Vagina (tissue), 2 donors: ENCODE measurements at regions not wholly inside any gene's neighbourhood (a gene's known extent, or its start where the extent isn't known, plus 50 kb on each side); places are given as distances from the start of the nearest gene placed in this dataset.

Experiments used
- DNase-seq, 2 donors: peaks; one replicate each; pipeline ENCODE4 v3.0.0-alpha.2; 2017; ENCODE audit errors: extremely low spot score in 2 of 2
- H3K27ac ChIP-seq: fragments of 200-600 bp; sonication (generic); one replicate; pipeline ENCODE4 v1.5.1; 2019
- H3K27me3 ChIP-seq: fragments of 200-600 bp; sonication (generic); one replicate; pipeline ENCODE4 v1.5.1; 2019
- H3K36me3 ChIP-seq, 2 donors: fragments of 200-600 bp; sonication (generic); one replicate each; pipeline ENCODE4 v1.5.1; 2017 to 2019
- H3K4me1 ChIP-seq: fragments of 200-600 bp; sonication (generic); one replicate; pipeline ENCODE4 v1.5.1; 2019
- H3K4me3 ChIP-seq, 2 donors: fragments of 200-600 bp; sonication (generic); 1 replicate in 1 of 2; 2 replicates in 1 of 2; pipeline ENCODE4 v1.5.1; 2016 to 2019
- H3K9me3 ChIP-seq: fragments of 200-600 bp; sonication (generic); one replicate; pipeline ENCODE4 v1.5.1; 2019
- POLR2A ChIP-seq, 2 donors: fragments of 450-650 bp; IDR thresholded peaks; one replicate each; pipeline ENCODE4 v1.6.1; 2017; ENCODE audit warnings: antibody characterized with exemption in 2 of 2, mild to moderate bottlenecking in 2 of 2, moderate library complexity in 2 of 2
- POLR2AphosphoS5 ChIP-seq, 2 donors: sonication (generic); formaldehyde crosslinking; IDR thresholded peaks; one replicate each; pipeline ENCODE4 v1.9.0; 2017; ENCODE audit warnings: antibody characterized with exemption in 2 of 2, mild to moderate bottlenecking in 2 of 2, low read depth in 1 of 2; ENCODE audit not compliant: insufficient read depth in 1 of 2
- intact Hi-C: fragments of 100-400 bp; cut with DNase I; formaldehyde crosslinking; loops from one replicate; pipeline ENCODE4 v1.15.1; 2023
- TF ChIP-seq, protein P1 (sequence below), 3 experiments: fragments of 450-650 bp in 2 of 3; fragments of 200-600 bp in 1 of 3; sonication (generic) in 1 of 3; IDR thresholded peaks; one replicate each; pipeline ENCODE4 v1.5.1; 2017 to 2019; ENCODE audit warnings: antibody characterized with exemption in 3 of 3, mild to moderate bottlenecking in 2 of 3, moderate library complexity in 2 of 3

DNA sequence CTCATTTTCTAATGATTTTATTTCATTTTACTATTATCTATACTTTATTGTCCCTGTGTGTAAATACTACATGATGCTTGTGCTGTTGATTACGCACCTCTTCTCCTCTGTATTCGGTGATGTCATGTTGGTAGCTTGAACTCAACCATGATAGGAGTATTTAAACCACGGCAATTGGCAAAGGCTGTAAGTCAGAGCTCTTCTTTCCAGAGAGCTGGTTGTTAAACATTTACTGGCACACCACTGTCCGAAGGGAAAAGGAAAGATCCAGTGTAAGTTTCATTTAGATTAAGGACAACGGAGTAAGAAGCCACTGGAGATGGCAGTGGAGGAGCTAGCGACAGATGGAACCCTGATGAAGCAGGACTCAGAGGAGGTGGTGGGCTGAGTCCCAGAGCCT, 93.4 kb upstream of the KCNE2 start:
- Histone ChIP-seq H3K36me3 (no peaks in the 10 kb centered on the region), H3K4me3 (no peak overlapping the region), H3K27ac (no peak overlapping the region), H3K9me3 (no peaks in the 10 kb centered on the region), H3K4me1 (no peaks in the 10 kb centered on the region), H3K27me3 (no peaks in the 10 kb centered on the region)
- intact Hi-C loops = no loop called here
- no peak for TF ChIP-seq POLR2AphosphoS5 (IDR thresholded peaks at IDR 0.05; ENCODE audit: insufficient read depth in 1 of 2, low read depth in 1 of 2)
- no peak for TF ChIP-seq POLR2A (IDR thresholded peaks at IDR 0.05)
- TF ChIP-seq, protein P1, sequence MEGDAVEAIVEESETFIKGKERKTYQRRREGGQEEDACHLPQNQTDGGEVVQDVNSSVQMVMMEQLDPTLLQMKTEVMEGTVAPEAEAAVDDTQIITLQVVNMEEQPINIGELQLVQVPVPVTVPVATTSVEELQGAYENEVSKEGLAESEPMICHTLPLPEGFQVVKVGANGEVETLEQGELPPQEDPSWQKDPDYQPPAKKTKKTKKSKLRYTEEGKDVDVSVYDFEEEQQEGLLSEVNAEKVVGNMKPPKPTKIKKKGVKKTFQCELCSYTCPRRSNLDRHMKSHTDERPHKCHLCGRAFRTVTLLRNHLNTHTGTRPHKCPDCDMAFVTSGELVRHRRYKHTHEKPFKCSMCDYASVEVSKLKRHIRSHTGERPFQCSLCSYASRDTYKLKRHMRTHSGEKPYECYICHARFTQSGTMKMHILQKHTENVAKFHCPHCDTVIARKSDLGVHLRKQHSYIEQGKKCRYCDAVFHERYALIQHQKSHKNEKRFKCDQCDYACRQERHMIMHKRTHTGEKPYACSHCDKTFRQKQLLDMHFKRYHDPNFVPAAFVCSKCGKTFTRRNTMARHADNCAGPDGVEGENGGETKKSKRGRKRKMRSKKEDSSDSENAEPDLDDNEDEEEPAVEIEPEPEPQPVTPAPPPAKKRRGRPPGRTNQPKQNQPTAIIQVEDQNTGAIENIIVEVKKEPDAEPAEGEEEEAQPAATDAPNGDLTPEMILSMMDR (IDR thresholded peaks at IDR 0.05) = no peak
- DNase-seq = peak in 1 of 2 donors; percentile 29

DNA sequence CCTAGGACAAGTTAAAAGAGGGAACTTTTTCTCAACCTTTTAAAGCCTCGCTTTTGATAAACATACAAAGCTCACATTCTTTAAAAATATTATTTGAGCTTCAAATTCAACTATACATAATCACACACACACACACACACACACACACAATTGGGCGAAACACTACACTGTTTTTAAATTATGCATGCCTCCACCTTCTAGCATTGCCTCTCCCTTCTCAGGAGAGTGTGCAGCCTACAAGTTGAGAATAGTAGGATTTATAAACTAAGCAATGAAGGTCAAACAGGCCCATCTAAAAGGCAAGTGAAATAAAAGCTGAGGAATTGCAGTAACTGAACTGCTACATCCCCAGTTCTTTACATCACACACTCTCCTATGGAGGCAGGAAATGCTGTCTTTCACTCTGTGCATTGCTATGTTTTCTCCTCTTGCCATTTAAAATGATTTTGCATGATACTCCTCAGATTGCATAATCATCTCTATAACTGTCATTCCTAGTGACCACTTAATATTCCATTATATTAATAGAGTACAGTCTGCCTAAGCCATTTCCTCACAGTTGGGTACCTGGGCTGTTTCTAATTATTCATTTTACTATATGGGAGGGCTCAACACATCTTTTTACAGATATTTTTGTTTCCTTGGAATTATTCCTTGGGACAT, 92.5 kb upstream of the KCNE2 start:
- peak in 1 of 2 donors; percentile 8 for DNase-seq
- Histone ChIP-seq H3K4me3 (no peak overlapping the region), H3K36me3 (no peaks in the 10 kb centered on the region), H3K27me3 (no peaks in the 10 kb centered on the region), H3K27ac (no peak overlapping the region), H3K9me3 (no peaks in the 10 kb centered on the region), H3K4me1 (no peaks in the 10 kb centered on the region)
- intact Hi-C loops = no loop called here
- TF ChIP-seq, protein P1 (IDR thresholded peaks at IDR 0.05) = no peak
- no peak for TF ChIP-seq POLR2A (IDR thresholded peaks at IDR 0.05)
- no peak for TF ChIP-seq POLR2AphosphoS5 (IDR thresholded peaks at IDR 0.05; ENCODE audit: insufficient read depth in 1 of 2, low read depth in 1 of 2)

DNA sequence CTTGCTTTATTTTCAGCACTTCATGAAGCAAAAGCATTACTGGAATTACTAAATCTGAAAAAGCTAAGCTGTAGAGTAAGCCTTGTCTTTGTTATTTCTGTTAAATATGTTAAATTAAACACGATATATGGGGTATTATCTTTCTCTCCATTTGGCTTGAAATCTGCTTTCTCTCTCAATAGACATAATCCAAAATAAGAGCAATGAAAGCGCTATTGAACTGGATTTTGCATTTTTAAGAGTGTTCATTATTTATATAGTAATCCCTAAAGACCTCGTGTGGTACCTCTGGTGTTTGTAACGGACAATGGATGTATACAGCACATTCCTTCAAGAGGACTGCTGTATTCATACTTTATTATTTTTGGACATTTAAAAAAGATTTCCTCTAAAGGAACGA, 91.5 kb upstream of the KCNE2 start:
- Histone ChIP-seq H3K4me3 (no peak overlapping the region), H3K27ac (no peak overlapping the region), H3K9me3 (no peaks in the 10 kb centered on the region), H3K36me3 (no peaks in the 10 kb centered on the region), H3K4me1 (no peaks in the 10 kb centered on the region), H3K27me3 (no peaks in the 10 kb centered on the region)
- TF ChIP-seq, protein P1 (IDR thresholded peaks at IDR 0.05) = no peak
- no peak for TF ChIP-seq POLR2A (IDR thresholded peaks at IDR 0.05)
- no peak for TF ChIP-seq POLR2AphosphoS5 (IDR thresholded peaks at IDR 0.05; ENCODE audit: insufficient read depth in 1 of 2, low read depth in 1 of 2)
- DNase-seq = no peak
- intact Hi-C loops = no loop called here

DNA sequence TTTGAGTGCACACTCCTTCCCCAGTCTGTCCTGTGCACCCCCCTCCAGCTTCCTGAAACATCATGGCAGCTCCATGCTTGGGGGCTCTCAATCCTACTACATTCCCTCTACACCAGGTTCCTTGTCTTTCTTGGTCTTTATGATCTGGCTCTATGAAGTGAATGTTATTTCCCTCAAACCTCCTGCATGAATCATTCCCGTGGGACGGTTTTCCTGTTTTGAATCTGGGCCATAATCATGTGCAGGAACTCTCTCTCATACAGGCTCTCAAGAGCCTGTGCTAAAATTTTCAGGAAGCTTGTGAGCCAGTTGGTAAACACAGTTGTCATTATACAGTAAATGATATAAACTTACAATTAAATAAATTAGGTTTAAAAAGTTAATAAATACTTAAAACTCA, 89.8 kb upstream of the KCNE2 start:
- no peaks in the 10 kb centered on the region for H3K9me3 ChIP-seq
- DNase-seq = no peak
- no peaks in the 10 kb centered on the region for H3K4me1 ChIP-seq
- H3K36me3 ChIP-seq = no peaks in the 10 kb centered on the region
- no peak overlapping the region for H3K4me3 ChIP-seq
- TF ChIP-seq, protein P1 (IDR thresholded peaks at IDR 0.05) = no peak
- no peak for TF ChIP-seq POLR2A (IDR thresholded peaks at IDR 0.05)
- TF ChIP-seq POLR2AphosphoS5 (IDR thresholded peaks at IDR 0.05; ENCODE audit: insufficient read depth in 1 of 2, low read depth in 1 of 2) = no peak
- H3K27ac ChIP-seq = no peak overlapping the region
- H3K27me3 ChIP-seq = no peaks in the 10 kb centered on the region
- intact Hi-C loops = no loop called here

DNA sequence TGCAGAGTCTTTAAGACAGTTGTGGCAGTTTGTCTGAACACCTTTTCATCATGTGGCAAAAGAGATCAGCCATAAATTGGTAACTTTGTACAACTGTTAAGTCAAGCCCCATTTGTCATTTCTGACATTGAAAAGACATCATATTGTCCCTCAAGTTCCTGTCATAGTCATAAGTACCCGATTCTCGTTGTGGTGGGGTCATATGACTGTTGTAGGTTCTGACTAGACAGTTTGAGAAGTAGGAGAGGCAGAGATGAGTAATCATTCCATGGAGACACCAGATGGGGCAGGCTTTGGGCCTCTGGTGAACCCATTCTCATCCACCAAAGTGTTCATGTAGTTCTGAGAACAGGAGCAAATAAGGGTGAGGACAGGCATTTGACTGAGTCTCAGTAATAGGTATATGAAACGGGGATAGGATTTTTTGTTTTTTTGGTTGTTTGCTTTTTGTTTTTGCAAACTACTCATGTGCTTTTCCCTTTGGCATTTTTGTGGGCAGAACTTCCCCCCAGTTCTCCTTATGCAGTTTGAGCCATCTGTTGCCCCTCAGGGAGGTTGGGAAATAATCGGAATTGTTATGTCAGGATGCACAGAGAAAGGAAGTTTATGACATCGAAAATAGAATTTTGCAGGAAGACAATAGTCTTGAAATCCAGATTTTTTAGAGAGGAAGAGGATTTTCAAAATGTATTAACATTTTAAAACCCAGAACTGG, 86.9 kb upstream of the KCNE2 start:
- peak in 1 of 2 donors; percentile 2 for DNase-seq
- TF ChIP-seq POLR2A (IDR thresholded peaks at IDR 0.05) (no peak), POLR2AphosphoS5 (IDR thresholded peaks at IDR 0.05; ENCODE audit: insufficient read depth in 1 of 2, low read depth in 1 of 2) (no peak)
- TF ChIP-seq, protein P1 (IDR thresholded peaks at IDR 0.05) = no peak
- Histone ChIP-seq H3K9me3 (no peaks in the 10 kb centered on the region), H3K36me3 (no peaks in the 10 kb centered on the region), H3K4me1 (peaks cover 13% of the 10 kb centered on the region), H3K27ac (no peak overlapping the region), H3K4me3 (no peak overlapping the region), H3K27me3 (no peaks in the 10 kb centered on the region)
- intact Hi-C loops = no loop called here
